NCI-H2171 treated with DMSO at 0.1 percent for 48 hours (cell line): ENCODE measurements at regions not wholly inside any gene's neighbourhood (a gene's known extent, or its start where the extent isn't known, plus 50 kb on each side); places are given as distances from the start of the nearest gene placed in this dataset.

Experiments
- DNase-seq: peaks from one replicate; lab custom pipeline; 2025; lab: John Stamatoyannopoulos, UW

- DNase-seq: no peak
These were observed 1175.5 kb downstream of the MAT2B start for GRCh38 chr5:164680812-164681520.

GRCh38 chr5:164687391-164687790 lies 1182.0 kb downstream of the MAT2B start:
- DNase-seq: no peak

- no peak for DNase-seq
These were observed 1183.0 kb downstream of the MAT2B start for GRCh38 chr5:164688437-164688836.

GRCh38 chr5:164708831-164709230 lies 1203.4 kb downstream of the MAT2B start:
- no peak for DNase-seq

- DNase-seq: no peak
These were observed 1208.3 kb downstream of the MAT2B start for GRCh38 chr5:164713682-164714081.

GRCh38 chr5:164721116-164721515 lies 1215.7 kb downstream of the MAT2B start:
- no peak for DNase-seq

GRCh38 chr5:164721656-164722055 lies 1216.2 kb downstream of the MAT2B start:
- no peak for DNase-seq

- no peak for DNase-seq
These were observed 1217.3 kb downstream of the MAT2B start for GRCh38 chr5:164722702-164723101.

- DNase-seq: no peak
These were observed 1221.6 kb downstream of the MAT2B start for GRCh38 chr5:164727012-164727411.

- DNase-seq: no peak
These were observed 1223.3 kb downstream of the MAT2B start for GRCh38 chr5:164728733-164729132.

GRCh38 chr5:164735334-164735733 lies 1229.9 kb downstream of the MAT2B start:
- DNase-seq: no peak

GRCh38 chr5:164741376-164741775 lies 1236.0 kb downstream of the MAT2B start:
- DNase-seq: no peak

- no peak for DNase-seq
These were observed 1236.6 kb downstream of the MAT2B start for GRCh38 chr5:164742025-164742424.

- DNase-seq: no peak
These were observed 1241.3 kb downstream of the MAT2B start for GRCh38 chr5:164746723-164747122.

- DNase-seq: no peak
These were observed 1242.0 kb downstream of the MAT2B start for GRCh38 chr5:164747371-164747770.

- no peak for DNase-seq
These were observed 1243.4 kb downstream of the MAT2B start for GRCh38 chr5:164748861-164749260.

GRCh38 chr5:164753434-164753833 lies 1248.0 kb downstream of the MAT2B start:
- DNase-seq: no peak

GRCh38 chr5:164763206-164763605 lies 1257.8 kb downstream of the MAT2B start:
- no peak for DNase-seq

GRCh38 chr5:164772122-164772521 lies 1266.7 kb downstream of the MAT2B start:
- DNase-seq: no peak

GRCh38 chr5:164784230-164784629 lies 1278.8 kb downstream of the MAT2B start:
- DNase-seq: no peak

GRCh38 chr5:164798110-164798509 lies 1292.7 kb downstream of the MAT2B start:
- DNase-seq: no peak

- DNase-seq: no peak
These were observed 1294.0 kb downstream of the MAT2B start for GRCh38 chr5:164799391-164799790.

GRCh38 chr5:164801910-164802309 lies 1296.5 kb downstream of the MAT2B start:
- DNase-seq: no peak

GRCh38 chr5:164809821-164810220 lies 1304.4 kb downstream of the MAT2B start:
- DNase-seq: no peak
